Tibial nerve (tissue), 4 donors: ENCODE measurements at regions not wholly inside any gene's neighbourhood (a gene's known extent, or its start where the extent isn't known, plus 50 kb on each side); places are given as distances from the start of the nearest gene placed in this dataset.
"Not testable (repeated sequence)": the region's sequence is repeated elsewhere in the genome, so short reads cannot be mapped to it uniquely, and the experiment has no call there.

Experiments
- DNase-seq, 2 donors: peaks; one replicate each; pipeline ENCODE4 v3.0.0-alpha.2; 2019; ENCODE audit warnings: low spot score in 2 of 2
- H3K27ac ChIP-seq, 4 donors: fragments of 200-600 bp; sonication (generic) in 3 of 4; one replicate each; pipeline ENCODE4 v1.5.1; 2017 to 2019; ENCODE audit warnings: mild to moderate bottlenecking in 1 of 4
- H3K27me3 ChIP-seq, 2 donors: fragments of 200-600 bp; sonication (generic) in 1 of 2; one replicate each; pipeline versions ENCODE4 v1.5.1 to v1.6.0; 2017 to 2019
- H3K36me3 ChIP-seq, 3 donors: fragments of 200-600 bp; sonication (generic); one replicate each; pipeline ENCODE4 v1.5.1; 2018 to 2019
- H3K4me1 ChIP-seq, 4 donors: fragments of 200-600 bp; sonication (generic) in 3 of 4; one replicate each; pipeline ENCODE4 v1.5.1; 2017 to 2019
- H3K4me3 ChIP-seq, 4 donors: fragments of 200-600 bp; sonication (generic) in 3 of 4; one replicate each; pipeline ENCODE4 v1.5.1; 2017 to 2019; ENCODE audit warnings: mild to moderate bottlenecking in 1 of 4, moderate library complexity in 1 of 4
- H3K9me3 ChIP-seq, 4 donors: fragments of 200-600 bp; sonication (generic) in 3 of 4; one replicate each; pipeline ENCODE4 v1.5.1; 2017 to 2019
- EP300 ChIP-seq, 2 donors: sonication (generic); formaldehyde crosslinking; IDR thresholded peaks; one replicate each; pipeline ENCODE4 v1.6.1; 2017; ENCODE audit warnings: antibody characterized with exemption in 2 of 2, mild to moderate bottlenecking in 1 of 2
- POLR2A ChIP-seq, 2 donors: fragments of 450-650 bp; IDR thresholded peaks; one replicate each; pipeline ENCODE4 v1.6.1; 2017; ENCODE audit warnings: antibody characterized with exemption in 2 of 2, mild to moderate bottlenecking in 2 of 2, moderate library complexity in 2 of 2
- WGBS, 2 donors: methylation state at CpG; one replicate each; pipeline ENCODE4 v1.1.5; 2018; 5-methylcytosine and 5-hydroxymethylcytosine counted together
- TF ChIP-seq, protein P1 (sequence below), 5 experiments: fragments of 200-600 bp in 3 of 5; fragments of 450-650 bp in 2 of 5; sonication (generic) in 3 of 5; IDR thresholded peaks; one replicate each; pipeline ENCODE4 v1.5.1; 2016 to 2019; ENCODE audit warnings: antibody characterized with exemption in 5 of 5, mild to moderate bottlenecking in 3 of 5, moderate library complexity in 2 of 5

- TF ChIP-seq EP300 (IDR thresholded peaks at IDR 0.05) = peak in 1 of 2 donors; percentile 53
- DNase-seq = peak in 1 of 2 donors; percentile 43
- not testable (repeated sequence) for H3K36me3 ChIP-seq, H3K4me3 ChIP-seq, H3K27ac ChIP-seq, H3K27me3 ChIP-seq, H3K9me3 ChIP-seq
- WGBS, 2 donors = 33 to 46% methylated on average over 8 of the region's 8 CpGs
- peaks cover 0 to 18% (median 0%) of the 10 kb centered on the region in 4 donors for H3K4me1 ChIP-seq
Measured at GRCh38 chr7:29723127-29723526, 83.2 kb upstream of the WIPF3 start.

- no peak for DNase-seq
- Histone ChIP-seq H3K27ac (no peak overlapping the region), H3K9me3 (no peaks in the 10 kb centered on the region), H3K4me3 (no peak overlapping the region), H3K36me3 (no peaks in the 10 kb centered on the region), H3K4me1 (peaks cover 0 to 18% (median 0%) of the 10 kb centered on the region in 4 donors), H3K27me3 (no peaks in the 10 kb centered on the region)
- WGBS, 2 donors = 26 to 32% methylated on average over 5 of the region's 5 CpGs
- TF ChIP-seq, protein P1, sequence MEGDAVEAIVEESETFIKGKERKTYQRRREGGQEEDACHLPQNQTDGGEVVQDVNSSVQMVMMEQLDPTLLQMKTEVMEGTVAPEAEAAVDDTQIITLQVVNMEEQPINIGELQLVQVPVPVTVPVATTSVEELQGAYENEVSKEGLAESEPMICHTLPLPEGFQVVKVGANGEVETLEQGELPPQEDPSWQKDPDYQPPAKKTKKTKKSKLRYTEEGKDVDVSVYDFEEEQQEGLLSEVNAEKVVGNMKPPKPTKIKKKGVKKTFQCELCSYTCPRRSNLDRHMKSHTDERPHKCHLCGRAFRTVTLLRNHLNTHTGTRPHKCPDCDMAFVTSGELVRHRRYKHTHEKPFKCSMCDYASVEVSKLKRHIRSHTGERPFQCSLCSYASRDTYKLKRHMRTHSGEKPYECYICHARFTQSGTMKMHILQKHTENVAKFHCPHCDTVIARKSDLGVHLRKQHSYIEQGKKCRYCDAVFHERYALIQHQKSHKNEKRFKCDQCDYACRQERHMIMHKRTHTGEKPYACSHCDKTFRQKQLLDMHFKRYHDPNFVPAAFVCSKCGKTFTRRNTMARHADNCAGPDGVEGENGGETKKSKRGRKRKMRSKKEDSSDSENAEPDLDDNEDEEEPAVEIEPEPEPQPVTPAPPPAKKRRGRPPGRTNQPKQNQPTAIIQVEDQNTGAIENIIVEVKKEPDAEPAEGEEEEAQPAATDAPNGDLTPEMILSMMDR (IDR thresholded peaks at IDR 0.05) = no peak
- TF ChIP-seq POLR2A (IDR thresholded peaks at IDR 0.05) (no peak), EP300 (IDR thresholded peaks at IDR 0.05) (no peak)
Measured at GRCh38 chr7:29723599-29723998, 82.7 kb upstream of the WIPF3 start.

DNA sequence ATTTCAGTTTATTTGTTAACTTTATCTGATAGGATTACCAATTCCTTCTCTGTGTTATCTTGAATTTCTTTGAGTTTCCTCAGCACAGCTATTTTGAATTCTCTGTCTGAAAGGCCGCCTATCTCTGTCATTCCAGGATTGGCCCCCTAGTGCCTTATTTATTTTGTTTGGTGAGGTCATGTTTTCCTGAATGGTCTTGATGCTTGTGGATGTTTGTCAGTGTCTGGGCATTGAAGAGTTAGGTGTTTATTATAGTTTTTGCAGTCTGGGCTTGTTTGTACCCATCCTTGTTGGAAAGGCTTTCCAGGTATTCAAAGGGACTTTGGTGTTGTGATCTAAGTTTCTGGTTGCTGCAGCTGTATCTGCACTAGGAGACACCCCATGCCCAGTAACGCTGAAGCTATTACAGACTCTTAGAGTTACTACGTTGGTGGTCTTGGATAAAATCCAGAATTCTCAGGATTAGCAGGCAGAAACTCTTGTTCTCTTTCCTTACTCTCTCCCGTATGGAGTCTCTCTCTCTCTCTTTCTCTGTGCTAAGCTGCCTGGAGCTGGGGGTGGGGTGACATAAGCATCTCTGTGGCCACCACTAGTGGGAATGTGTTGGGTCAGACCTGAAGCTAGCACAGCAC lies 76.7 kb upstream of the WIPF3 start:
- not testable (repeated sequence) for H3K27ac ChIP-seq, DNase-seq, H3K27me3 ChIP-seq, H3K4me1 ChIP-seq, H3K36me3 ChIP-seq, H3K9me3 ChIP-seq, H3K4me3 ChIP-seq
- 43 to 47% methylated on average over 4 of the region's 4 CpGs for WGBS, 2 donors

GRCh38 chr7:29734246-29734731 lies 72.0 kb upstream of the WIPF3 start:
- WGBS, 2 donors = 68 to 69% methylated on average over 3 of the region's 3 CpGs
- no peak for TF ChIP-seq POLR2A (IDR thresholded peaks at IDR 0.05)
- TF ChIP-seq EP300 (IDR thresholded peaks at IDR 0.05) = no peak
- TF ChIP-seq, protein P1 (IDR thresholded peaks at IDR 0.05) = no peak
- no peak overlapping the region for H3K4me3 ChIP-seq
- no peaks in the 10 kb centered on the region for H3K9me3 ChIP-seq
- H3K27ac ChIP-seq = no peak overlapping the region
- H3K36me3 ChIP-seq = no peaks in the 10 kb centered on the region
- no peak for DNase-seq
- no peaks in the 10 kb centered on the region for H3K4me1 ChIP-seq
- no peaks in the 10 kb centered on the region for H3K27me3 ChIP-seq

DNA sequence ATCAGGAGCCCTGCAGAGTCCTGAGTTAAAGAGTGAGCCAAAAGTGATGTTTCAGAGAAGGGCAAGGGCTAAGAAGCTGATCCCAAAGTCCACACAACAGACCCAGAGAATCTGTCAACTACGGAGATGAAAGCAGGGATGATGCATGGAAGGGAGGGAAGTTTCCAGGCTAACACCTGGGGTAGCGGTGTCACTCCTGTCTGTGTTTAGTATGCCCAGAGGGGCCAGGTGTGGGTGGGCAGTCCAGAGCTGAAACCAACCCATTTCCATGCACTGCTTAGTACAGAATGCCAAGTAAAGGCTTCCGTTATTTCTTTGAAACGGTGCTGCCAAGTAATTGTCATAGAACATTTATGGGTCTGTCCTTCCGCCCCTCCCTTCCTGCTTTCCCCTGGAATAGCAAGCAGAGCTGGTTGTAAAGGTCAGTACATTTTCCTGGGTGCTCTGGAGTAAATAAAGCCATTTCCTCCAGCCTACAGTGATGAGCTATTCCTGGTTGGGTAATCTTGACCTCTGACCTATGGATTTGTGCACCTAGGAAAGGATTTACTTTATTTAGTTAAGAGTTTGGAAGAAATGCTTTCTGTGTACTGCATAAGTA lies 58.6 kb upstream of the WIPF3 start:
- not testable (repeated sequence) for H3K27ac ChIP-seq, H3K4me3 ChIP-seq, H3K4me1 ChIP-seq, H3K36me3 ChIP-seq, H3K27me3 ChIP-seq, DNase-seq, H3K9me3 ChIP-seq
- 26 to 32% methylated on average over 5 of the region's 5 CpGs for WGBS, 2 donors

DNA sequence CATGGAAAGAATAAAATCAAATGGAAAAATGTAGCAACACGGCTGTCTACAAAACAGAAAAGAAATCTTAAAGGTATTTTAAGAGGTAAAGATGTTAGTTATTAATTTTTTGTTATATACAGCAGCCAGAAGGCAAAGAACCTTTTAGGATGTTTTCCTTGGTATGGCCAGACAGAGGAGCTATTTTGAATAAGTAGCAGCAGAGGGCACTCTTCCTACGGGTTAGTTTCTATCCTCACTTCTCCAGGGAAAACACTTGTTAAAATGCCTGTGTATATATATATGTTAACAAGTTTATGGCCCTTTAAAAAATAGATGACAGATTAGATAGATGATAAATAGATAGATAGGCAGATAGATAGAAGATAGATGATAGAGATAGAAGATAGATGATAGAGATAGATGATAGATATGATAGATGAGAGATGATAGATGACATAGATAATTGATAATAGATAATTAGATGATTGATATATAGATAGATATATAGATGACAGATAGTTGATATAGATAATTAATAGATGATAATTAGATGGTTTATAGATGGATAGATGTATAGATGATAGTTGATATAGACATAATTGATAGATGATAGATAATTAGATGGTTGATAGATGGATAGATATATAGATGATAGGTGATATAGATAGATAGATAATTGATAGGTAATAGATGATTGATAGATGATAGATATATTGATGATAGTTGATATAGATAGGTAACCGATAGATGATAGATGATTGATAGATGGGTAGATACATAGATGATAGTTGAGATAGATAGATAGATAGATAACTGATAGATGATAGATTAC lies 57.8 kb upstream of the WIPF3 start:
- Histone ChIP-seq H3K27ac (no peak overlapping the region), H3K9me3 (no peaks in the 10 kb centered on the region), H3K4me1 (no peaks in the 10 kb centered on the region), H3K27me3 (no peaks in the 10 kb centered on the region), H3K36me3 (no peaks in the 10 kb centered on the region), H3K4me3 (no peak overlapping the region)
- DNase-seq = no peak
- WGBS, 2 donors = 31 to 32% methylated on average over 3 of the region's 3 CpGs
- TF ChIP-seq, protein P1 (IDR thresholded peaks at IDR 0.05) = peak; percentile 23 to 60 (median 37)
- TF ChIP-seq POLR2A (IDR thresholded peaks at IDR 0.05) = no peak
